ENCODE measurements at regions not wholly inside any gene's neighbourhood (a gene's known extent, or its start where the extent isn't known, plus 50 kb on each side); places are given as distances from the start of the nearest gene placed in this dataset.

GRCh38 chr10:108545921-108546320, 1377.4 kb downstream of the XPNPEP1 start:
- TF ChIP-seq CTCF (IDR thresholded peaks at IDR 0.05) (no peak), POLR2A (IDR thresholded peaks at IDR 0.05) (no peak)

All from ovary (tissue), 3 donors.